GM12878 (cell line): ENCODE measurements at regions not wholly inside any gene's neighbourhood (a gene's known extent, or its start where the extent isn't known, plus 50 kb on each side); places are given as distances from the start of the nearest gene placed in this dataset.

Experiments
- ATAC-seq: fragments of 200-7000 bp; cut with Tn5 transposase; 3 replicates; pipeline ENCODE4 v1.9.1; 2020; ENCODE audit warnings: mild to moderate bottlenecking, moderate library complexity
- BruUV-seq: library from RNA; stranded (reverse); fragments of 400-500 nt; replicated peaks from 2 replicates; lab custom pipeline; 2021; lab: Mats Ljungman, UMichigan
- CTCF ChIA-PET: fragments of 300-600 bp; sonication (Branson Sonifier 250); formaldehyde crosslinking; extraction: SDS; loops from one replicate; lab custom pipeline; 2021; ENCODE audit warnings: inconsistent platforms; lab: Yijun Ruan, JAX
- POLR2A ChIA-PET: fragments of 350-600 bp; formaldehyde crosslinking; extraction: SDS; loops from one replicate; lab custom pipeline; 2021; ENCODE audit warnings: inconsistent platforms; lab: Charles Lee
- RAD21 ChIA-PET: fragments of 300-600 bp; sonication (Branson Sonifier 250); formaldehyde crosslinking; loops from one replicate; lab custom pipeline; 2023; ENCODE audit warnings: antibody characterized with exemption; ENCODE audit not compliant: unreplicated experiment; lab: Charles Lee
- SMC1A ChIA-PET: fragments of 300-600 bp; sonication (Branson Sonifier 250); formaldehyde crosslinking; loops from one replicate; lab custom pipeline; 2023; ENCODE audit not compliant: unreplicated experiment, uncharacterized antibody; lab: Charles Lee
- DNase-seq: peaks from one replicate; pipeline ENCODE4 v3.0.0-alpha.2; 2011; ENCODE audit warnings: low read depth, low spot score
- FAIRE-seq: peaks from 3 replicates; lab custom pipeline; 2011; peaks lifted over from hg19 to GRCh38; lab: Jason Lieb, UNC
- H2AFZ ChIP-seq: 2 replicates; pipeline ENCODE4 v1.6.0; 2011; ENCODE audit warnings: low read depth, low read length, control low read depth; ENCODE audit not compliant: control insufficient read depth
- H3K27ac ChIP-seq: 2 replicates; pipeline ENCODE4 v1.5.1; 2011; ENCODE audit warnings: control low read depth; ENCODE audit not compliant: control insufficient read depth, insufficient read depth
- H3K27me3 ChIP-seq, 2 experiments: replicated peaks in 1 of 2; 2 replicates each; pipeline versions ENCODE4 v1.6.0 to v1.6.1; 2011; ENCODE audit warnings: low read length in 1 of 2; ENCODE audit not compliant: control insufficient read depth in 2 of 2, insufficient read depth in 2 of 2
- H3K36me3 ChIP-seq, 2 experiments: 2 replicates each; pipeline ENCODE4 v1.5.1; 2011; ENCODE audit warnings: low read length in 1 of 2; ENCODE audit not compliant: control insufficient read depth in 2 of 2, insufficient read depth in 2 of 2
- H3K4me1 ChIP-seq: 2 replicates; pipeline ENCODE4 v1.6.1; 2011; ENCODE audit warnings: mild to moderate bottlenecking, low read length, moderate library complexity, mixed read lengths; ENCODE audit not compliant: control insufficient read depth, insufficient read depth
- H3K4me2 ChIP-seq: 2 replicates; pipeline ENCODE4 v1.6.0; 2011; ENCODE audit warnings: control low read depth; ENCODE audit not compliant: control insufficient read depth, insufficient read depth
- H3K4me3 ChIP-seq: fragments of 200-600 bp; sonication (generic); 2 replicates; pipeline ENCODE4 v1.5.1; 2016
- H3K79me2 ChIP-seq: 2 replicates; pipeline ENCODE4 v1.6.0; 2011; ENCODE audit warnings: low read length; ENCODE audit not compliant: control insufficient read depth, insufficient read depth
- H3K9ac ChIP-seq: 2 replicates; pipeline ENCODE4 v1.8.0; 2011; ENCODE audit warnings: low read length, control low read depth, mixed read lengths; ENCODE audit not compliant: control insufficient read depth, insufficient read depth
- H3K9me3 ChIP-seq: replicated peaks from 3 replicates; pipeline ENCODE4 v1.5.1; 2011; ENCODE audit warnings: mild to moderate bottlenecking, low read length; ENCODE audit not compliant: control insufficient read depth, insufficient read depth
- H4K20me1 ChIP-seq: 2 replicates; pipeline ENCODE4 v1.6.0; 2011; ENCODE audit not compliant: control insufficient read depth, insufficient read depth
- BRCA1 ChIP-seq: IDR thresholded peaks from 2 replicates; pipeline ENCODE4 v1.6.1; 2011; ENCODE audit warnings: low read depth, low read length, improper control_type of control experiment
- CHD4 ChIP-seq: fragments of 200-600 bp; sonication (generic); IDR thresholded peaks from 2 replicates; pipeline ENCODE4 v1.6.1; 2016; ENCODE audit warnings: mild to moderate bottlenecking
- ESRRA ChIP-seq: IDR thresholded peaks from 2 replicates; pipeline ENCODE4 v1.6.1; 2012; ENCODE audit warnings: mild to moderate bottlenecking, low read length, improper control_type of control experiment
- NFYB ChIP-seq: IDR thresholded peaks from 2 replicates; pipeline ENCODE4 v1.6.1; 2011; ENCODE audit warnings: low read depth, mild to moderate bottlenecking, low read length, improper control_type of control experiment, moderate library complexity; ENCODE audit not compliant: insufficient read depth
- POLR2AphosphoS5 ChIP-seq: IDR thresholded peaks from 2 replicates; pipeline ENCODE4 v1.6.1; 2011; ENCODE audit warnings: mild to moderate bottlenecking, low read length, inconsistent platforms
- SIX5 ChIP-seq: IDR thresholded peaks from 2 replicates; pipeline ENCODE4 v1.6.1; 2011; ENCODE audit warnings: mild to moderate bottlenecking, low read depth, low read length, moderate library complexity; ENCODE audit not compliant: severe bottlenecking
- TCF3 ChIP-seq: IDR thresholded peaks from 2 replicates; pipeline ENCODE4 v1.6.1; 2012; ENCODE audit warnings: low read depth, mild to moderate bottlenecking, low read length, borderline replicate concordance; ENCODE audit not compliant: insufficient read depth
- ZZZ3 ChIP-seq: IDR thresholded peaks from 2 replicates; pipeline ENCODE4 v1.6.1; 2011; ENCODE audit warnings: low read depth; ENCODE audit not compliant: control insufficient read depth, insufficient read length
- WGBS: methylation state at CpG from one replicate; pipeline ENCODE4 v1.1.6; 2016; ENCODE audit warnings: low lambda C conversion rate; ENCODE audit not compliant: insufficient replicate concordance, insufficient coverage; ENCODE audit errors: missing lambda C conversion rate; 5-methylcytosine and 5-hydroxymethylcytosine counted together
- in situ Hi-C: fragments of 300-500 bp; cut with MboI; formaldehyde crosslinking; loops from 9 replicates; pipeline ENCODE4 v1.14.3; 2018; ENCODE audit warnings: mixed read lengths
- intact Hi-C: fragments of 100-400 bp; cut with micrococcal nuclease; formaldehyde crosslinking; loops from one replicate; pipeline ENCODE4 v1.14.2; 2022; ENCODE audit not compliant: unreplicated experiment
- TF ChIP-seq, protein P1 (sequence below): IDR thresholded peaks from 2 replicates; pipeline ENCODE4 v1.6.1; 2012; ENCODE audit warnings: low read depth, low read length, improper control_type of control experiment
- TF ChIP-seq, protein P2 (sequence below): fragments of 450-650 bp; conservative IDR thresholded peaks from 2 replicates; pipeline ENCODE4 v1.6.1; 2017; ENCODE audit warnings: mild to moderate bottlenecking, moderate library complexity
- TF ChIP-seq, protein P3 (sequence below): fragments of 450-650 bp; IDR thresholded peaks from 2 replicates; pipeline ENCODE4 v1.6.1; 2017; ENCODE audit warnings: mild to moderate bottlenecking, moderate library complexity

DNA sequence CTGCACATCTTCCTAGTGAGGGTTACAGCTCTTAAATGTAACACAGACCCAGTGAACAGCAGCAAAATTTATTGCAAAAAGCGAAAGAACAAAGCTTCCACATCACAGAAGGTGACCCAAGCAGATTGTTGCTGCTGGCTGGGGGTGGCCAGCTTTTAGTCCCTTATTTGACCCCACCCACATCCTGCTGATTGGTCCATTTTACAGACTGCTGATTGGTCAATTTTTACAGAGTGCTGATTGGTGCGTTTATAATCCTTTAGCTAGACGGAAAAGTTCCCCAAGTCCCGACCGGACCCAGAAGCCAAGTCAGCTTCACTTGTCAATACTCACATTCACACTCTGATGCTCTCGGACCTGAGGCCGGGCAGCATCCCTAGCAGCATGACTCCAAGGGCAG, 154.5 kb upstream of the ATP10A start:
- in situ Hi-C loops: no loop called here
- FAIRE-seq (no peak), ATAC-seq (no peak)
- no peak overlapping the region for H3K27ac ChIP-seq
- H3K27me3 ChIP-seq: no peaks in the 10 kb centered on the region
- TF ChIP-seq NFYB: 0 out of 2 replicates have a peak, but pooled peaks have one; percentile 26
- TF ChIP-seq, protein P1, sequence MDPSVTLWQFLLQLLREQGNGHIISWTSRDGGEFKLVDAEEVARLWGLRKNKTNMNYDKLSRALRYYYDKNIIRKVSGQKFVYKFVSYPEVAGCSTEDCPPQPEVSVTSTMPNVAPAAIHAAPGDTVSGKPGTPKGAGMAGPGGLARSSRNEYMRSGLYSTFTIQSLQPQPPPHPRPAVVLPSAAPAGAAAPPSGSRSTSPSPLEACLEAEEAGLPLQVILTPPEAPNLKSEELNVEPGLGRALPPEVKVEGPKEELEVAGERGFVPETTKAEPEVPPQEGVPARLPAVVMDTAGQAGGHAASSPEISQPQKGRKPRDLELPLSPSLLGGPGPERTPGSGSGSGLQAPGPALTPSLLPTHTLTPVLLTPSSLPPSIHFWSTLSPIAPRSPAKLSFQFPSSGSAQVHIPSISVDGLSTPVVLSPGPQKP: no peak
- TF ChIP-seq, all 136 proteins: peak for 1
- no peak overlapping the region for H3K4me3 ChIP-seq
- ChIA-PET RAD21 (no interaction called here), SMC1A (no interaction called here), CTCF (no interaction called here), POLR2A (no interaction called here)
- no peaks in the 10 kb centered on the region for H3K4me1 ChIP-seq
- no TSS peak for BruUV-seq
- H2AFZ ChIP-seq: no peak overlapping the region
- H3K4me2 ChIP-seq: no peak overlapping the region
- no peak for DNase-seq
- no peaks in the 10 kb centered on the region for H4K20me1 ChIP-seq
- H3K79me2 ChIP-seq: no peaks in the 10 kb centered on the region
- H3K9me3 ChIP-seq: no peaks in the 10 kb centered on the region; the same call in 2 of the 3 replicates
- no peak overlapping the region for H3K9ac ChIP-seq
- intact Hi-C loops: no loop called here
- WGBS: 50% methylated on average over 7 of the region's 7 CpGs
- H3K36me3 ChIP-seq: no peaks in the 10 kb centered on the region

DNA sequence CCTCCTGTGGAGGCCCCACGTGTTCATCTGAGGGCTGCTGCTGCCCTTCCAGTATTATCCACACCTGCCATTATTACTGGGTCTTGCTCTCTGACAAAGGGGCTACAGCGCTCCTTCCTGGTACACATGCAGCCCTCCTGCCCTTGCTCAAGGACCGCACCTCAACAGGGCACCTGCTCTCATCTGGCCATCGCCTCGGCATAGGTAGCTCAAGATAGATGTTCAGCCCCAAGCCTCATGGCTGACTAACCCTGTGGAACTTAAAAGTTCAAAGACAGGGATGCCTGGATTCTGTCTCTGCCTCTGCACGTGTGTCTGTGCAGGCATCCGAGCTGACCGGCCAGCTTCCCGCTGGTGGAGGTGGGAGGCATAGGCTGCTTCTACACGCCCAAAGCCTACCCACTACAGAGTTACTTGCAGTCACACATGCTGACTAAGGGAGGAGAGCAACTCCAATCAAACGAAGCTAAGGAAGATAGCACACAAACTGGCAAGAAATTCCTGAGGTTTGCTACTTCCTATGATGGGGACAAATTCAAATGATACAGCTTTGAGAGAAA, 152.5 kb upstream of the ATP10A start:
- Histone ChIP-seq H3K9ac (no peak overlapping the region), H3K79me2 (no peaks in the 10 kb centered on the region), H3K27me3 (no peaks in the 10 kb centered on the region), H3K9me3 (no peaks in the 10 kb centered on the region; the same call in 2 of the 3 replicates), H3K36me3 (no peaks in the 10 kb centered on the region), H3K27ac (no peak overlapping the region), H3K4me1 (no peaks in the 10 kb centered on the region), H3K4me2 (no peak overlapping the region), H4K20me1 (no peaks in the 10 kb centered on the region), H2AFZ (no peak overlapping the region), H3K4me3 (no peak overlapping the region)
- CTCF ChIA-PET: no interaction called here
- SMC1A ChIA-PET: no interaction called here
- FAIRE-seq (no peak), DNase-seq (no peak), ATAC-seq (no peak)
- POLR2A ChIA-PET: no interaction called here
- in situ Hi-C loops: no loop called here
- intact Hi-C loops: no loop called here
- no TSS peak for BruUV-seq
- 32% methylated on average over 11 of the region's 11 CpGs for WGBS
- RAD21 ChIA-PET: no interaction called here
- no peak for TF ChIP-seq POLR2AphosphoS5
- TF ChIP-seq SIX5: no peak
- no peak for TF ChIP-seq CHD4
- TF ChIP-seq, protein P2, sequence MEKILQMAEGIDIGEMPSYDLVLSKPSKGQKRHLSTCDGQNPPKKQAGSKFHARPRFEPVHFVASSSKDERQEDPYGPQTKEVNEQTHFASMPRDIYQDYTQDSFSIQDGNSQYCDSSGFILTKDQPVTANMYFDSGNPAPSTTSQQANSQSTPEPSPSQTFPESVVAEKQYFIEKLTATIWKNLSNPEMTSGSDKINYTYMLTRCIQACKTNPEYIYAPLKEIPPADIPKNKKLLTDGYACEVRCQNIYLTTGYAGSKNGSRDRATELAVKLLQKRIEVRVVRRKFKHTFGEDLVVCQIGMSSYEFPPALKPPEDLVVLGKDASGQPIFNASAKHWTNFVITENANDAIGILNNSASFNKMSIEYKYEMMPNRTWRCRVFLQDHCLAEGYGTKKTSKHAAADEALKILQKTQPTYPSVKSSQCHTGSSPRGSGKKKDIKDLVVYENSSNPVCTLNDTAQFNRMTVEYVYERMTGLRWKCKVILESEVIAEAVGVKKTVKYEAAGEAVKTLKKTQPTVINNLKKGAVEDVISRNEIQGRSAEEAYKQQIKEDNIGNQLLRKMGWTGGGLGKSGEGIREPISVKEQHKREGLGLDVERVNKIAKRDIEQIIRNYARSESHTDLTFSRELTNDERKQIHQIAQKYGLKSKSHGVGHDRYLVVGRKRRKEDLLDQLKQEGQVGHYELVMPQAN: no peak
- no peak for TF ChIP-seq ZZZ3
- no peak for TF ChIP-seq ESRRA
- TF ChIP-seq TCF3: no peak
- TF ChIP-seq, protein P3, sequence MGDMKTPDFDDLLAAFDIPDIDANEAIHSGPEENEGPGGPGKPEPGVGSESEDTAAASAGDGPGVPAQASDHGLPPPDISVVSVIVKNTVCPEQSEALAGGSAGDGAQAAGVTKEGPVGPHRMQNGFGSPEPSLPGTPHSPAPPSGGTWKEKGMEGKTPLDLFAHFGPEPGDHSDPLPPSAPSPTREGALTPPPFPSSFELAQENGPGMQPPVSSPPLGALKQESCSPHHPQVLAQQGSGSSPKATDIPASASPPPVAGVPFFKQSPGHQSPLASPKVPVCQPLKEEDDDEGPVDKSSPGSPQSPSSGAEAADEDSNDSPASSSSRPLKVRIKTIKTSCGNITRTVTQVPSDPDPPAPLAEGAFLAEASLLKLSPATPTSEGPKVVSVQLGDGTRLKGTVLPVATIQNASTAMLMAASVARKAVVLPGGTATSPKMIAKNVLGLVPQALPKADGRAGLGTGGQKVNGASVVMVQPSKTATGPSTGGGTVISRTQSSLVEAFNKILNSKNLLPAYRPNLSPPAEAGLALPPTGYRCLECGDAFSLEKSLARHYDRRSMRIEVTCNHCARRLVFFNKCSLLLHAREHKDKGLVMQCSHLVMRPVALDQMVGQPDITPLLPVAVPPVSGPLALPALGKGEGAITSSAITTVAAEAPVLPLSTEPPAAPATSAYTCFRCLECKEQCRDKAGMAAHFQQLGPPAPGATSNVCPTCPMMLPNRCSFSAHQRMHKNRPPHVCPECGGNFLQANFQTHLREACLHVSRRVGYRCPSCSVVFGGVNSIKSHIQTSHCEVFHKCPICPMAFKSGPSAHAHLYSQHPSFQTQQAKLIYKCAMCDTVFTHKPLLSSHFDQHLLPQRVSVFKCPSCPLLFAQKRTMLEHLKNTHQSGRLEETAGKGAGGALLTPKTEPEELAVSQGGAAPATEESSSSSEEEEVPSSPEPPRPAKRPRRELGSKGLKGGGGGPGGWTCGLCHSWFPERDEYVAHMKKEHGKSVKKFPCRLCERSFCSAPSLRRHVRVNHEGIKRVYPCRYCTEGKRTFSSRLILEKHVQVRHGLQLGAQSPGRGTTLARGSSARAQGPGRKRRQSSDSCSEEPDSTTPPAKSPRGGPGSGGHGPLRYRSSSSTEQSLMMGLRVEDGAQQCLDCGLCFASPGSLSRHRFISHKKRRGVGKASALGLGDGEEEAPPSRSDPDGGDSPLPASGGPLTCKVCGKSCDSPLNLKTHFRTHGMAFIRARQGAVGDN: no peak
- TF ChIP-seq BRCA1: no peak
